Activated CD8-positive, alpha-beta memory T cell treated with anti-CD3 and anti-CD28 coated beads for 36 hours (primary cell): ENCODE measurements at regions not wholly inside any gene's neighbourhood (a gene's known extent, or its start where the extent isn't known, plus 50 kb on each side); places are given as distances from the start of the nearest gene placed in this dataset.
"Not testable (repeated sequence)": the region's sequence is repeated elsewhere in the genome, so short reads cannot be mapped to it uniquely, and the experiment has no call there.

ENCODE experiments used
- CTCF ChIA-PET: fragments of 350-600 bp; sonication (Branson Sonifier 250); formaldehyde crosslinking; loops from one replicate; lab custom pipeline; 2021; ENCODE audit warnings: antibody characterized with exemption; lab: Charles Lee
- POLR2A ChIA-PET: fragments of 350-600 bp; sonication (Branson Sonifier 250); formaldehyde crosslinking; loops from one replicate; lab custom pipeline; 2021; ENCODE audit warnings: antibody characterized with exemption; lab: Charles Lee

GRCh38 chr22:26082866-26083265 is 86.4 kb upstream of the SEZ6L start:
- ChIA-PET CTCF (no interaction called here), POLR2A (no interaction called here)

- CTCF ChIA-PET: no interaction called here
- POLR2A ChIA-PET: no interaction called here
Observed at GRCh38 chr22:26086359-26086758, 82.9 kb upstream of the SEZ6L start.

GRCh38 chr22:26087816-26088215 is 81.4 kb upstream of the SEZ6L start:
- ChIA-PET CTCF (no interaction called here), POLR2A (no interaction called here)

GRCh38 chr22:26090821-26091220 is 78.4 kb upstream of the SEZ6L start:
- ChIA-PET CTCF (no interaction called here), POLR2A (no interaction called here)

GRCh38 chr22:26094497-26094896 is 74.8 kb upstream of the SEZ6L start:
- CTCF ChIA-PET, POLR2A ChIA-PET: not testable (repeated sequence)

GRCh38 chr22:26095256-26095956 is 73.9 kb upstream of the SEZ6L start:
- ChIA-PET POLR2A (no interaction called here), CTCF (no interaction called here)

- ChIA-PET POLR2A (no interaction called here), CTCF (no interaction called here)
Observed at GRCh38 chr22:26097411-26097810, 71.9 kb upstream of the SEZ6L start.

- ChIA-PET CTCF (no interaction called here), POLR2A (no interaction called here)
Observed at GRCh38 chr22:26097840-26098239, 71.4 kb upstream of the SEZ6L start.

GRCh38 chr22:26103023-26103422 is 66.2 kb upstream of the SEZ6L start:
- POLR2A ChIA-PET: no interaction called here
- CTCF ChIA-PET: no interaction called here

- POLR2A ChIA-PET: no interaction called here
Observed at GRCh38 chr22:26106412-26106811, 62.9 kb upstream of the SEZ6L start.

GRCh38 chr22:26109686-26110315 is 59.5 kb upstream of the SEZ6L start:
- CTCF ChIA-PET: interaction anchor here (0.6 kb wide), 1 partner anchor 150 kb away, joined by 5 read pairs; no protein-coding TSS in a partner anchor
- POLR2A ChIA-PET: no interaction called here

More at GRCh38 chr22:26106412-26106811, 62.9 kb upstream of the SEZ6L start:
- CTCF ChIA-PET: no interaction called here

GRCh38 chr22:26114826-26115225 is 54.4 kb upstream of the SEZ6L start:
- ChIA-PET POLR2A (no interaction called here), CTCF (no interaction called here)

- ChIA-PET CTCF (no interaction called here), POLR2A (no interaction called here)
Observed at GRCh38 chr22:26115266-26115665, 54.0 kb upstream of the SEZ6L start.
